SK-N-SH treated with all-trans-retinoic acid at 6 μM for 48 hours (cell line): ENCODE measurements at regions not wholly inside any gene's neighbourhood (a gene's known extent, or its start where the extent isn't known, plus 50 kb on each side); places are given as distances from the start of the nearest gene placed in this dataset.

Experiments used
- ATAC-seq: fragments of 200-7000 bp; cut with Tn5 transposase; 3 replicates; pipeline ENCODE4 v1.9.1; 2020; ENCODE audit warnings: mild to moderate bottlenecking, moderate library complexity
- ARNTL ChIP-seq: fragments of 450-650 bp; formaldehyde crosslinking; IDR thresholded peaks from 2 replicates; pipeline ENCODE4 v1.5.0; 2020; ENCODE audit warnings: low read depth, mild to moderate bottlenecking, moderate library complexity, borderline replicate concordance
- BACH2 ChIP-seq: fragments of 250-450 bp; sonication (Bioruptor Pico); IDR thresholded peaks from 2 replicates; pipeline ENCODE4 v1.9.0; 2021; ENCODE audit warnings: mild to moderate bottlenecking, borderline replicate concordance
- CSDC2 ChIP-seq: fragments of 250-450 bp; sonication (Bioruptor Pico); IDR thresholded peaks from 2 replicates; pipeline ENCODE4 v1.5.0; 2020; ENCODE audit warnings: mild to moderate bottlenecking, moderate library complexity
- ESRRG ChIP-seq: fragments of 250-450 bp; sonication (Bioruptor Pico); IDR thresholded peaks from 2 replicates; pipeline ENCODE4 v1.6.1; 2021; ENCODE audit warnings: mild to moderate bottlenecking
- GLIS3 ChIP-seq: fragments of 250-450 bp; sonication (Bioruptor Pico); IDR thresholded peaks from 2 replicates; pipeline ENCODE4 v1.5.0; 2020; ENCODE audit warnings: mild to moderate bottlenecking, moderate library complexity
- ISL1 ChIP-seq: fragments of 250-450 bp; sonication (Bioruptor Pico); IDR thresholded peaks from 2 replicates; pipeline ENCODE4 v2.1.2; 2022; ENCODE audit warnings: mild to moderate bottlenecking, moderate library complexity
- OSR1 ChIP-seq: fragments of 250-450 bp; sonication (Bioruptor Pico); IDR thresholded peaks from 2 replicates; pipeline ENCODE4 v1.8.0; 2022; ENCODE audit warnings: moderate library complexity, mild to moderate bottlenecking, inconsistent platforms
- PPARA ChIP-seq: fragments of 250-450 bp; sonication (Bioruptor Pico); IDR thresholded peaks from 2 replicates; pipeline ENCODE4 v1.5.0; 2020; ENCODE audit warnings: mild to moderate bottlenecking, borderline replicate concordance
- RARB ChIP-seq: fragments of 250-450 bp; sonication (Bioruptor Pico); IDR thresholded peaks from 2 replicates; pipeline ENCODE4 v1.8.0; 2021; ENCODE audit warnings: mild to moderate bottlenecking, moderate library complexity
- SNAI2 ChIP-seq: fragments of 250-450 bp; sonication (Bioruptor Pico); IDR thresholded peaks from 2 replicates; pipeline ENCODE4 v1.5.0; 2020; ENCODE audit warnings: mild to moderate bottlenecking, moderate library complexity
- TCF4 ChIP-seq: fragments of 250-450 bp; sonication (Bioruptor Pico); IDR thresholded peaks from 2 replicates; pipeline ENCODE4 v1.8.0; 2021; ENCODE audit warnings: mild to moderate bottlenecking, moderate library complexity, borderline replicate concordance
- ZC3H10 ChIP-seq: fragments of 250-450 bp; sonication (Bioruptor Pico); IDR thresholded peaks from 2 replicates; pipeline ENCODE4 v1.5.1; 2021; ENCODE audit warnings: mild to moderate bottlenecking, moderate library complexity
- ZFP3 ChIP-seq: fragments of 250-450 bp; sonication (Bioruptor Pico); IDR thresholded peaks from 2 replicates; pipeline ENCODE4 v1.5.0; 2020; ENCODE audit warnings: mild to moderate bottlenecking, moderate library complexity
- ZFP30 ChIP-seq: fragments of 450-650 bp; formaldehyde crosslinking; IDR thresholded peaks from 2 replicates; pipeline ENCODE4 v1.5.0; 2022; ENCODE audit warnings: mild to moderate bottlenecking, moderate library complexity
- ZNF70 ChIP-seq: fragments of 450-650 bp; formaldehyde crosslinking; IDR thresholded peaks from 2 replicates; pipeline ENCODE4 v1.5.0; 2020; ENCODE audit warnings: mild to moderate bottlenecking, moderate library complexity
- ZNF8 ChIP-seq: fragments of 450-650 bp; formaldehyde crosslinking; IDR thresholded peaks from 2 replicates; pipeline ENCODE4 v1.5.0; 2020; ENCODE audit warnings: mild to moderate bottlenecking, moderate library complexity
- TF ChIP-seq, protein P1 (sequence below): fragments of 250-450 bp; sonication (Bioruptor Pico); IDR thresholded peaks from 2 replicates; pipeline ENCODE4 v1.8.0; 2020; ENCODE audit warnings: mild to moderate bottlenecking, moderate library complexity, borderline replicate concordance
- TF ChIP-seq, protein P2 (sequence below): fragments of 250-450 bp; sonication (Bioruptor Pico); IDR thresholded peaks from 2 replicates; pipeline ENCODE4 v1.5.1; 2020; ENCODE audit warnings: low read depth, mild to moderate bottlenecking, moderate library complexity
- TF ChIP-seq, protein P3 (sequence below): fragments of 250-450 bp; sonication (Bioruptor Pico); IDR thresholded peaks from 2 replicates; pipeline ENCODE4 v1.5.1; 2021; ENCODE audit warnings: mild to moderate bottlenecking, moderate library complexity
- TF ChIP-seq, protein P4 (sequence below): fragments of 250-450 bp; sonication (Bioruptor Pico); IDR thresholded peaks from 2 replicates; pipeline ENCODE4 v1.8.0; 2021; ENCODE audit warnings: low read depth, mild to moderate bottlenecking, moderate library complexity, borderline replicate concordance
- TF ChIP-seq, protein P5 (sequence below): fragments of 250-450 bp; sonication (Bioruptor Pico); IDR thresholded peaks from 2 replicates; pipeline ENCODE4 v1.5.0; 2020; ENCODE audit warnings: mild to moderate bottlenecking, moderate library complexity

DNA sequence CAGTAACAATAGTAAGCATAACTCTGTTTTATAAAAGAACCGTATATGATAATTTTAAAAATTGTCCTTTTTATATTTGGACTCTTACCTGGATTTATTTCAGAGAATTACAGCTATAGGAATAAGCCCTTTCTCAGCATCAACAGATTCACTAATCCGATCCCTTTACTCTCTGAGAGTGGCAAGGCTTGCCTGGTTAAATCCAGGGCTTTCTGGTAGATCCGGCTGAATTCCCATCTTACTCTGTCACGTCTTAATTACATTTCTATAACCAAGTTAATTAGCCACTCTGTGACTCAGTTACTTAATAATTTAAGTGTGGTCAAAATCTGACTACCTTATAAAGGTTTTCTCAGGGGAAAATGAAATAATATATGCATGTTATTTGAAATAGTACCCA, 294.7 kb downstream of the FRK start:
- TF ChIP-seq OSR1, result no peak
- no peak for TF ChIP-seq ISL1 (CRISPR knock-in tag)
- no peak for TF ChIP-seq ZFP30
- TF ChIP-seq SNAI2, result no peak
- no peak for TF ChIP-seq GLIS3 (CRISPR knock-in tag)
- TF ChIP-seq PPARA (CRISPR knock-in tag), result no peak
- TF ChIP-seq, protein P1, sequence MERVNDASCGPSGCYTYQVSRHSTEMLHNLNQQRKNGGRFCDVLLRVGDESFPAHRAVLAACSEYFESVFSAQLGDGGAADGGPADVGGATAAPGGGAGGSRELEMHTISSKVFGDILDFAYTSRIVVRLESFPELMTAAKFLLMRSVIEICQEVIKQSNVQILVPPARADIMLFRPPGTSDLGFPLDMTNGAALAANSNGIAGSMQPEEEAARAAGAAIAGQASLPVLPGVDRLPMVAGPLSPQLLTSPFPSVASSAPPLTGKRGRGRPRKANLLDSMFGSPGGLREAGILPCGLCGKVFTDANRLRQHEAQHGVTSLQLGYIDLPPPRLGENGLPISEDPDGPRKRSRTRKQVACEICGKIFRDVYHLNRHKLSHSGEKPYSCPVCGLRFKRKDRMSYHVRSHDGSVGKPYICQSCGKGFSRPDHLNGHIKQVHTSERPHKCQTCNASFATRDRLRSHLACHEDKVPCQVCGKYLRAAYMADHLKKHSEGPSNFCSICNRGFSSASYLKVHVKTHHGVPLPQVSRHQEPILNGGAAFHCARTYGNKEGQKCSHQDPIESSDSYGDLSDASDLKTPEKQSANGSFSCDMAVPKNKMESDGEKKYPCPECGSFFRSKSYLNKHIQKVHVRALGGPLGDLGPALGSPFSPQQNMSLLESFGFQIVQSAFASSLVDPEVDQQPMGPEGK, result no peak
- TF ChIP-seq TCF4 (CRISPR knock-in tag), result no peak
- no peak for TF ChIP-seq BACH2
- no peak for TF ChIP-seq ZC3H10 (CRISPR knock-in tag)
- TF ChIP-seq RARB, result no peak
- no peak for TF ChIP-seq ESRRG (CRISPR knock-in tag)
- TF ChIP-seq, protein P2, sequence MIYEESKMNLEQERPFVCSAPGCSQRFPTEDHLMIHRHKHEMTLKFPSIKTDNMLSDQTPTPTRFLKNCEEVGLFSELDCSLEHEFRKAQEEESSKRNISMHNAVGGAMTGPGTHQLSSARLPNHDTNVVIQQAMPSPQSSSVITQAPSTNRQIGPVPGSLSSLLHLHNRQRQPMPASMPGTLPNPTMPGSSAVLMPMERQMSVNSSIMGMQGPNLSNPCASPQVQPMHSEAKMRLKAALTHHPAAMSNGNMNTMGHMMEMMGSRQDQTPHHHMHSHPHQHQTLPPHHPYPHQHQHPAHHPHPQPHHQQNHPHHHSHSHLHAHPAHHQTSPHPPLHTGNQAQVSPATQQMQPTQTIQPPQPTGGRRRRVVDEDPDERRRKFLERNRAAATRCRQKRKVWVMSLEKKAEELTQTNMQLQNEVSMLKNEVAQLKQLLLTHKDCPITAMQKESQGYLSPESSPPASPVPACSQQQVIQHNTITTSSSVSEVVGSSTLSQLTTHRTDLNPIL (CRISPR knock-in tag), result no peak
- TF ChIP-seq, all 23 proteins: peak for 0
- ATAC-seq, result no peak

DNA sequence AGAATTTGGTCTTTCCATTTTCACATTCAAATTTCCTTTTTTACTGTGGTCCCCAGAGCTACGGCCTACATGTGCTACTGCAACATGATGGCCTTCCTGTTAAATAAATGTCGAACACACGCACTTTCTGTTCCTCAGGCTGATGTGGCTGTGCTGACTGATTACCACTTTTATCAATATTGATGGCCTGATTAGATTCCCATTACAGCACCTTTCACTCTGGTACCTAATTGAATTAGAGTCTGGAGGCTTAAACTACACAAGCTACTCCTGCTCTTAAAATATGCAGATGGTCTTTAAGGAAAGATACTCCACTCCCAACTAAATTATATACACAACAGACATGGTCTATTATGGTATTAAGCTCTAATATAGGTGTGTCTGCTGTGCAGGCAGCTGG, 301.6 kb downstream of the FRK start:
- ATAC-seq, result no peak
- TF ChIP-seq SNAI2, result no peak
- TF ChIP-seq ZNF70 (CRISPR knock-in tag), result no peak
- TF ChIP-seq, all 23 proteins: peak for 0

DNA sequence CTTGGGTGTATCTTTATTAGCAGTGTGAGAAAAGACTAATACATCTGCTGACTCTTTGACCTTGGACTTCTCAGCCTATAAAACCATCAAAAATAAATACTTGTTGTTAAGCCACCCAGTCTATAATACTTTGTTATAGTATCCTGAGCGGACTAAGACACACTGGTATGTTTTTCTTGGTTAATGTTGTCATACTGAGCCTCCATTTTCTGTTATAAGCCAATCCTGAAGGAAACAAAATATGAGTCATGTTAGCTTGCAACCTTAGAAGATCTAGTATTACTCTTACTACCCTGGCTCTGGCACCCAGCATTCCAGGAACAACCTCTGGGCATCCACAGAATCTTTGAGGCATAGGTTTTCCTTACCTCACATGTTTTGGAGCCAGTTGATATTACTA, 307.2 kb downstream of the FRK start:
- ATAC-seq, result no peak
- no peak for TF ChIP-seq ISL1 (CRISPR knock-in tag)
- no peak for TF ChIP-seq ZFP3
- no peak for TF ChIP-seq CSDC2 (CRISPR knock-in tag)
- TF ChIP-seq ZNF8 (CRISPR knock-in tag), result no peak
- no peak for TF ChIP-seq ZC3H10 (CRISPR knock-in tag)
- TF ChIP-seq ZFP30, result no peak
- TF ChIP-seq, protein P3, sequence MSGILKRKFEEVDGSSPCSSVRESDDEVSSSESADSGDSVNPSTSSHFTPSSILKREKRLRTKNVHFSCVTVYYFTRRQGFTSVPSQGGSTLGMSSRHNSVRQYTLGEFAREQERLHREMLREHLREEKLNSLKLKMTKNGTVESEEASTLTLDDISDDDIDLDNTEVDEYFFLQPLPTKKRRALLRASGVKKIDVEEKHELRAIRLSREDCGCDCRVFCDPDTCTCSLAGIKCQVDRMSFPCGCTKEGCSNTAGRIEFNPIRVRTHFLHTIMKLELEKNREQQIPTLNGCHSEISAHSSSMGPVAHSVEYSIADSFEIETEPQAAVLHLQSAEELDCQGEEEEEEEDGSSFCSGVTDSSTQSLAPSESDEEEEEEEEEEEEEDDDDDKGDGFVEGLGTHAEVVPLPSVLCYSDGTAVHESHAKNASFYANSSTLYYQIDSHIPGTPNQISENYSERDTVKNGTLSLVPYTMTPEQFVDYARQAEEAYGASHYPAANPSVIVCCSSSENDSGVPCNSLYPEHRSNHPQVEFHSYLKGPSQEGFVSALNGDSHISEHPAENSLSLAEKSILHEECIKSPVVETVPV, result no peak

DNA sequence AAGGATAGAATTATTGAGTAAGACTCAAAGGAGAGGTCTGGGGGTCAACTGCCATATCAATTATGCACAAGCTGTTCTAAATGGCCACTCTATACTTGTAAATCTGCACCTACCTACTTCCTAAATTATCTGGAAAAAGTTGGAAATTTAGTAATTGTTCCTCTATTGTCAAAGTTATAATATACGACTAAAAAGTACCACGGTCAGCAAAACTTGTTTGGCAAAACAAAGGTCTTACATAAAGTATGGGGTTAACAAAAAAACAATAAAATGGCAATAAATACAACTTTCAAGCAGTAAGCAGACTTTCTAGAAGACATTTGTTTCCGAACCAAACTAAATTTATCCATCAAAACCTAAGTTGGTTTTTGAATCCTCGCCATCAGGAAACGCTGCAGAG, 309.7 kb downstream of the FRK start:
- TF ChIP-seq ARNTL (CRISPR knock-in tag) (no peak), GLIS3 (CRISPR knock-in tag) (no peak), ZC3H10 (CRISPR knock-in tag) (no peak), CSDC2 (CRISPR knock-in tag) (no peak), ZNF8 (CRISPR knock-in tag) (no peak), OSR1 (no peak)
- TF ChIP-seq, protein P4, sequence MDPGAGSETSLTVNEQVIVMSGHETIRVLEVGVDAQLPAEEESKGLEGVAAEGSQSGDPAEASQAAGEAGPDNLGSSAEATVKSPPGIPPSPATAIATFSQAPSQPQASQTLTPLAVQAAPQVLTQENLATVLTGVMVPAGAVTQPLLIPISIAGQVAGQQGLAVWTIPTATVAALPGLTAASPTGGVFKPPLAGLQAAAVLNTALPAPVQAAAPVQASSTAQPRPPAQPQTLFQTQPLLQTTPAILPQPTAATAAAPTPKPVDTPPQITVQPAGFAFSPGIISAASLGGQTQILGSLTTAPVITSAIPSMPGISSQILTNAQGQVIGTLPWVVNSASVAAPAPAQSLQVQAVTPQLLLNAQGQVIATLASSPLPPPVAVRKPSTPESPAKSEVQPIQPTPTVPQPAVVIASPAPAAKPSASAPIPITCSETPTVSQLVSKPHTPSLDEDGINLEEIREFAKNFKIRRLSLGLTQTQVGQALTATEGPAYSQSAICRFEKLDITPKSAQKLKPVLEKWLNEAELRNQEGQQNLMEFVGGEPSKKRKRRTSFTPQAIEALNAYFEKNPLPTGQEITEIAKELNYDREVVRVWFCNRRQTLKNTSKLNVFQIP (CRISPR knock-in tag), result no peak
- TF ChIP-seq, protein P5, sequence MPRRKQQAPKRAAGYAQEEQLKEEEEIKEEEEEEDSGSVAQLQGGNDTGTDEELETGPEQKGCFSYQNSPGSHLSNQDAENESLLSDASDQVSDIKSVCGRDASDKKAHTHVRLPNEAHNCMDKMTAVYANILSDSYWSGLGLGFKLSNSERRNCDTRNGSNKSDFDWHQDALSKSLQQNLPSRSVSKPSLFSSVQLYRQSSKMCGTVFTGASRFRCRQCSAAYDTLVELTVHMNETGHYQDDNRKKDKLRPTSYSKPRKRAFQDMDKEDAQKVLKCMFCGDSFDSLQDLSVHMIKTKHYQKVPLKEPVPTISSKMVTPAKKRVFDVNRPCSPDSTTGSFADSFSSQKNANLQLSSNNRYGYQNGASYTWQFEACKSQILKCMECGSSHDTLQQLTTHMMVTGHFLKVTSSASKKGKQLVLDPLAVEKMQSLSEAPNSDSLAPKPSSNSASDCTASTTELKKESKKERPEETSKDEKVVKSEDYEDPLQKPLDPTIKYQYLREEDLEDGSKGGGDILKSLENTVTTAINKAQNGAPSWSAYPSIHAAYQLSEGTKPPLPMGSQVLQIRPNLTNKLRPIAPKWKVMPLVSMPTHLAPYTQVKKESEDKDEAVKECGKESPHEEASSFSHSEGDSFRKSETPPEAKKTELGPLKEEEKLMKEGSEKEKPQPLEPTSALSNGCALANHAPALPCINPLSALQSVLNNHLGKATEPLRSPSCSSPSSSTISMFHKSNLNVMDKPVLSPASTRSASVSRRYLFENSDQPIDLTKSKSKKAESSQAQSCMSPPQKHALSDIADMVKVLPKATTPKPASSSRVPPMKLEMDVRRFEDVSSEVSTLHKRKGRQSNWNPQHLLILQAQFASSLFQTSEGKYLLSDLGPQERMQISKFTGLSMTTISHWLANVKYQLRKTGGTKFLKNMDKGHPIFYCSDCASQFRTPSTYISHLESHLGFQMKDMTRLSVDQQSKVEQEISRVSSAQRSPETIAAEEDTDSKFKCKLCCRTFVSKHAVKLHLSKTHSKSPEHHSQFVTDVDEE (CRISPR knock-in tag), result no peak
- TF ChIP-seq, protein P1, result no peak
- ATAC-seq, result no peak
